WTC11 (cell line): ENCODE measurements at regions not wholly inside any gene's neighbourhood (a gene's known extent, or its start where the extent isn't known, plus 50 kb on each side); places are given as distances from the start of the nearest gene placed in this dataset.

Experiments
- ATF6 ChIP-seq: sonication (generic); formaldehyde crosslinking; IDR thresholded peaks from 2 replicates; pipeline ENCODE4 v1.8.1; 2023; ENCODE audit warnings: mild to moderate bottlenecking, missing genetic modification reagents
- CREB1 ChIP-seq: sonication (generic); formaldehyde crosslinking; IDR thresholded peaks from 2 replicates; pipeline ENCODE4 v1.8.0; 2023; ENCODE audit warnings: mild to moderate bottlenecking, missing genetic modification reagents
- E2F5 ChIP-seq: sonication (generic); formaldehyde crosslinking; IDR thresholded peaks from 2 replicates; pipeline ENCODE4 v1.8.1; 2022; ENCODE audit warnings: mild to moderate bottlenecking, moderate library complexity, missing genetic modification reagents
- FOXP1 ChIP-seq: sonication (generic); formaldehyde crosslinking; IDR thresholded peaks from 2 replicates; pipeline ENCODE4 v1.8.0; 2022; ENCODE audit warnings: missing genetic modification reagents, mild to moderate bottlenecking, moderate library complexity, borderline replicate concordance
- ZNF423 ChIP-seq: fragments of 250-450 bp; sonication (Bioruptor Pico); IDR thresholded peaks from 2 replicates; pipeline ENCODE4 v2.1.2; 2022; ENCODE audit warnings: mild to moderate bottlenecking, moderate library complexity
- ZNF532 ChIP-seq: fragments of 250-450 bp; sonication (Bioruptor Pico); IDR thresholded peaks from 2 replicates; pipeline ENCODE4 v1.9.0; 2021; ENCODE audit warnings: mild to moderate bottlenecking, borderline replicate concordance
- TF ChIP-seq, protein P1 (sequence below): fragments of 200-600 bp; IDR thresholded peaks from 2 replicates; pipeline ENCODE4 v1.8.0; 2022; ENCODE audit warnings: antibody characterized with exemption
- TF ChIP-seq, protein P2 (sequence below): sonication (generic); formaldehyde crosslinking; conservative IDR thresholded peaks from 2 replicates; pipeline ENCODE4 v1.8.1; 2022; ENCODE audit warnings: mild to moderate bottlenecking, missing genetic modification reagents

DNA sequence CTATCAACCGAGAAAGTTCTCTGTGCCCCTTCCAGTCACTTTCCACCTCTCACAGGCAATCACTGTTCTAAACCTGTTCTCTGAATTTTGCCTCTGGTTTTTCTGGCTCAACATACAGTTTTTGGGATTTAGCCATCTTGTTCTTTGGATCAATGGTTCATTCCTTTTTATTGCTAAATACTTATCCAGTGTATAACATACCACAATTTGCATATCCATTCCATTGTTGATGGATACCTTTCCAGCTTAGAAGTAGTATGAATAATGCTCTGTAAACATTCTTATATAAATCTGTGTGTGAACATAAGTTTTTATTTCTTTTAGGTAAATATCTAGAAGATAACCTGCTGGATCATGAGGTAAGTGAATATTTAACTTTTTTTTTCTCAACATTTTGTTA lies 87.8 kb upstream of the FNDC3B start:
- TF ChIP-seq E2F5 (CRISPR knock-in tag) (no peak), ZNF423 (CRISPR knock-in tag) (no peak), ATF6 (CRISPR knock-in tag) (no peak), ZNF532 (no peak), CREB1 (no peak), FOXP1 (CRISPR knock-in tag) (no peak)
- TF ChIP-seq, protein P1, sequence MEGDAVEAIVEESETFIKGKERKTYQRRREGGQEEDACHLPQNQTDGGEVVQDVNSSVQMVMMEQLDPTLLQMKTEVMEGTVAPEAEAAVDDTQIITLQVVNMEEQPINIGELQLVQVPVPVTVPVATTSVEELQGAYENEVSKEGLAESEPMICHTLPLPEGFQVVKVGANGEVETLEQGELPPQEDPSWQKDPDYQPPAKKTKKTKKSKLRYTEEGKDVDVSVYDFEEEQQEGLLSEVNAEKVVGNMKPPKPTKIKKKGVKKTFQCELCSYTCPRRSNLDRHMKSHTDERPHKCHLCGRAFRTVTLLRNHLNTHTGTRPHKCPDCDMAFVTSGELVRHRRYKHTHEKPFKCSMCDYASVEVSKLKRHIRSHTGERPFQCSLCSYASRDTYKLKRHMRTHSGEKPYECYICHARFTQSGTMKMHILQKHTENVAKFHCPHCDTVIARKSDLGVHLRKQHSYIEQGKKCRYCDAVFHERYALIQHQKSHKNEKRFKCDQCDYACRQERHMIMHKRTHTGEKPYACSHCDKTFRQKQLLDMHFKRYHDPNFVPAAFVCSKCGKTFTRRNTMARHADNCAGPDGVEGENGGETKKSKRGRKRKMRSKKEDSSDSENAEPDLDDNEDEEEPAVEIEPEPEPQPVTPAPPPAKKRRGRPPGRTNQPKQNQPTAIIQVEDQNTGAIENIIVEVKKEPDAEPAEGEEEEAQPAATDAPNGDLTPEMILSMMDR, result no peak
- TF ChIP-seq, protein P2, sequence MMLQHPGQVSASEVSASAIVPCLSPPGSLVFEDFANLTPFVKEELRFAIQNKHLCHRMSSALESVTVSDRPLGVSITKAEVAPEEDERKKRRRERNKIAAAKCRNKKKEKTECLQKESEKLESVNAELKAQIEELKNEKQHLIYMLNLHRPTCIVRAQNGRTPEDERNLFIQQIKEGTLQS (CRISPR knock-in tag), result no peak
